AG09309 (cell line): ENCODE measurements at regions not wholly inside any gene's neighbourhood (a gene's known extent, or its start where the extent isn't known, plus 50 kb on each side); places are given as distances from the start of the nearest gene placed in this dataset.

Experiments
- DNase-seq: peaks from one replicate; pipeline ENCODE4 v3.0.0-alpha.2; 2010; ENCODE audit warnings: low read depth
- H3K4me3 ChIP-seq: 2 replicates; pipeline ENCODE4 v1.5.1; 2011; ENCODE audit warnings: mild to moderate bottlenecking, low read depth, low read length, moderate library complexity; ENCODE audit not compliant: control insufficient read depth
- TF ChIP-seq, protein P1 (sequence below): IDR thresholded peaks from 2 replicates; pipeline ENCODE4 v1.5.1; 2011; ENCODE audit warnings: mild to moderate bottlenecking, low read depth, low read length, inconsistent platforms; ENCODE audit not compliant: insufficient read depth, control insufficient read depth; ENCODE audit errors: missing control alignments

DNA sequence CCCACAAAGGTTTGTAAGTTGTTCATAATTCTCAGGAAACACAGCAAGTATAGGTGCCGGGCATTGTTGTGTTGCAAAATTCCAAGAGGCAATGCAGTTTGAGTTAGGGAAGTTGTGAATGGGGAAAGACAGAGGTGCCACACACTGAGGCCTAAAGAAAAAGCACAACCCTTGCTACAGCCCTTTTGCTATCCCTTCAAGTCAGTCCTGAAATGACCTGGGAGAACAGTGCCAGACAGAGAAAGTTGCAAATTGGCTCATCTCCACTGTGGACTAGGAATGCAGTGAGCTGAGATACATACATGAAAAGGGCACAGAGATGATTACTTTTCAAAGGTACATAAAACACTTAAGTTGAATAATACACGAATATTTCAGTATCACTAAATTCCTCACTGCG is 213.3 kb upstream of the TMTC1 start:
- no peak overlapping the region for H3K4me3 ChIP-seq
- TF ChIP-seq, protein P1, sequence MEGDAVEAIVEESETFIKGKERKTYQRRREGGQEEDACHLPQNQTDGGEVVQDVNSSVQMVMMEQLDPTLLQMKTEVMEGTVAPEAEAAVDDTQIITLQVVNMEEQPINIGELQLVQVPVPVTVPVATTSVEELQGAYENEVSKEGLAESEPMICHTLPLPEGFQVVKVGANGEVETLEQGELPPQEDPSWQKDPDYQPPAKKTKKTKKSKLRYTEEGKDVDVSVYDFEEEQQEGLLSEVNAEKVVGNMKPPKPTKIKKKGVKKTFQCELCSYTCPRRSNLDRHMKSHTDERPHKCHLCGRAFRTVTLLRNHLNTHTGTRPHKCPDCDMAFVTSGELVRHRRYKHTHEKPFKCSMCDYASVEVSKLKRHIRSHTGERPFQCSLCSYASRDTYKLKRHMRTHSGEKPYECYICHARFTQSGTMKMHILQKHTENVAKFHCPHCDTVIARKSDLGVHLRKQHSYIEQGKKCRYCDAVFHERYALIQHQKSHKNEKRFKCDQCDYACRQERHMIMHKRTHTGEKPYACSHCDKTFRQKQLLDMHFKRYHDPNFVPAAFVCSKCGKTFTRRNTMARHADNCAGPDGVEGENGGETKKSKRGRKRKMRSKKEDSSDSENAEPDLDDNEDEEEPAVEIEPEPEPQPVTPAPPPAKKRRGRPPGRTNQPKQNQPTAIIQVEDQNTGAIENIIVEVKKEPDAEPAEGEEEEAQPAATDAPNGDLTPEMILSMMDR, result no peak
- DNase-seq, result no peak

DNA sequence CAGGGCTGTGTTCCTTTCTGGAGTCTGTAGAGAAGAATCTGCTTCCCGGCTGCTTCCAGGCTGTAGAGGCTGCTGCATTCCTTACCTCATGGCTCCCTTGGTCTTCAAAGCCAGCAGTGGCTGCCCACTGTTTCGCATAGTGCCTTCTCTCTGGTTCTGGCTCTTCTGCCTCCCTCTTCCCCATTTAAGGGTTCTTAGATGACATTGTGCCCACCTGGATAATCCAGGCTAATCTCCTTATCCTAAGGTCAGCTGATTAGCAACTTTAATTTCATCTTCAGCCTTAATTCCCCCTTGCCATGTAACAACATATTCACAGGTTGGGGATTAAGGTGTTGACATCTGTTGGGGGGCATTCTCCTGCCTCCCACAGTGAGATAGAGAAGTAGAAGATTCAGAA is 208.6 kb upstream of the TMTC1 start:
- no peak overlapping the region for H3K4me3 ChIP-seq
- TF ChIP-seq, protein P1, result no peak
- DNase-seq, result no peak

DNA sequence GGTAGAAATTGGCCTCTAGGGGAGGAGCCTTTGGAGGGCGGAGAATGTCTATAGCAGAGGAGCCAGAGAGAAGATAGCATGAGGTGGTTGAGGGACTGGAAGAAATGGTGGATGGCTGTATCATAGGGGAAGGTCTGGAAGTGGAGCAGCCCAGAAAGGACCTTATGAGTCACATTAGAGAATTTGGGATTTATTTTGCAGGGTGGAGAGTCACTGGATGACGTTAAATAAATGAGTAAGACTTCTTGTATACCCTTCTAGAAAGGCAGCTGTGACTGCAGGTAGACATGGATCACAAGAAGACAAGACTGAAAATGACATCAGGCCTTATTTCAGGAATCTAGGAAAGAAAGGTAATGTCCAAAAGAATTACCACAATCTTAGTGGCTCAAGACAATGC is 208.2 kb upstream of the TMTC1 start:
- TF ChIP-seq, protein P1, result no peak
- no peak overlapping the region for H3K4me3 ChIP-seq
- no peak for DNase-seq

DNA sequence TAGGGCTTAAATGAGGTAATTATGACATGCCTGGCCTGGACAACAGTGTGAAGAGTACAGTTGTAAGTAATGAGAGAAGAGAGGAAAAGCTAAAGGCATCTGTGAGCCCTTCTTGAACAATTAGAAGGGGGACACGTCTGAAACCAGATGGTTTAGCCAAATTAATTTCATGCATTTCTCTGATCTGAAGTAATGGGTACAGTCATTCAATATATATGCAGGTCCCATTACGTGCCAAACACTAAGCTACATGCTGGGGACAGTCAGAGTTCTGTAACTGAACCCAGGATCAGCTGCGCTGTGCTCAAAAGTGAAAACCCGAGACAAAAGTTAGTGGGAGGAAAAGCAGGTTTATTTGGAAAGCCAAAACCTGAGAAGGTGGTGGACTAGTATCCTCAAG is 207.2 kb upstream of the TMTC1 start:
- TF ChIP-seq, protein P1, result no peak
- DNase-seq, result no peak
- H3K4me3 ChIP-seq, result no peak overlapping the region

DNA sequence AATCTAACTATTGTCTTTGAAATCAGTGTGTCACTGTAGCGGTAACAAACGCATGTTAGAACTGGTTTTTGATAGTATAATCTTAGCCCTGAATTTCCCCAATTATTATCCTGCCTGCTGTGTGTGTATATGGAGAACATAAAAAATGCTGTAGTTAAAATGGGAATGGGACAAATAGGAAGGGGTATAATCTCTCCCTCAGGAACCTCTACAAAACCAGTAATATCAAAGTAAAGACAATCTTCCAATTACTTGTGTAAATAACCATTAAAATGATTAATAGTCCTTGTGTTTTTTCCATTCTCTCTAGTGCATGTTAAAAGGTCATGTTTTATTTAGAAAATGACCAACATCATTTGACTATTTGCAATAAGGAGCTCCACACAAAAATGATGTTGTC is 200.1 kb upstream of the TMTC1 start:
- no peak overlapping the region for H3K4me3 ChIP-seq
- TF ChIP-seq, protein P1, result no peak
- DNase-seq, result no peak

DNA sequence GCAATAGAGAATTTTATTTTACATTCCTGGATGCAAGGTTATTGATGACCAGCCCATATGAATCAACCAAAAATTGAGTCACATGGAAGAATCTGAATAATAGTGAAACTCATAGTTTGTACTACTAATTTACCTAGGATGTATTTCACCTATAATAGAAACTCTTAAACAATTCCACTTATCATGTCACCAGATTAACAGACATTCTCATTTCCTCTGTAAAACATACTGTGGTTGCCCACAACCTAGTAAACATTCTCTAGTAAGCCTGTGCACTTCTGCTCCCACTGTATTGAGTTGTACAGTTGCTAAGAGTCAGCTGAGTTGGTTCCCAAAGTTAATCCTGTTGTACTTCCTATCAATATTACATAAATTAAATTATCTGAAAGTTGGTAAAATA is 196.6 kb upstream of the TMTC1 start:
- no peak for DNase-seq
- H3K4me3 ChIP-seq, result no peak overlapping the region
- TF ChIP-seq, protein P1, result no peak

DNA sequence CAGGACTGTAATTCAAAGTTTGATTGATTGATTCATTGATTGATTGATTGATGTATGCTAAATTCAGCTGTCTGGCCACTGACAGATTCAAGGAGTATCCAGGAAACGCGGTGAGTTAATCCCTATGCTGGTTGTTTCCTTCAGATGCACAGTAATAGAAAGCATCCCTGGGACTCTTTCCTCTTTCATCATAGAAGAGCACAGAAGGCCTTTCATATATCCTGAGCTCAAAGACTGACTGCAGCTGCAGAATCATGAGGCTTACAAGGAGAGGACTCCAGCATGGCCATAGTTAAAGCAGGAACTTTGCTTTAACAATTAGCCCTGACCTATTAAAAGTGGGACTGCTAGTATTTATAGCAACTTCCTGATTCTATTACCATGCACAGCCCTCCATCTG is 187.7 kb upstream of the TMTC1 start:
- DNase-seq, result no peak
- H3K4me3 ChIP-seq, result no peak overlapping the region
- TF ChIP-seq, protein P1, result no peak
